ENCODE measurements at regions not wholly inside any gene's neighbourhood (a gene's known extent, or its start where the extent isn't known, plus 50 kb on each side); places are given as distances from the start of the nearest gene placed in this dataset.

DNA sequence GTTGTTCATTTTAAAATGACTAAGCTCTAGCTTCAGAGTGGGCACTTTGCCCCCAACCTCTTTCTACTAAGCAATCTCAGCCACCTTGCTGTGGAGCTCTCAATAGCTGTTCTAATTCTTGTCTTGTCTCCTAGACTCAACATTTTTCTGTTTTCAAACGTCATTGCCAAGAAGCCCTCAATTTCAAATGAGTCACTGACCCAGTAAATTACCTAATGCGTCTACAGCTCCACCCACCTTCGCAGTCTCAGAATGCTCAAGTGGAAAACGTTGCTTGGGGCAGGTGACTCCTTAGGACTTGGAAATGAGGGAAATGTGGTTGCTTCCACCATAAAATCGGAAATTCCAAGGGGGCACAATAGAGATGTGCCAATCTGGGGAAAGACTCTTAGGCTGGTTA lies 59.0 kb downstream of the ING2 start:
- Mint-ChIP-seq H3K27ac (ENCODE audit: unreplicated experiment) (no peak overlapping the region), H3K9me3 (ENCODE audit: low read depth, unreplicated experiment) (no peaks in the 10 kb centered on the region), H3K27me3 (ENCODE audit: unreplicated experiment) (peaks cover 17% of the 10 kb centered on the region), H3K4me1 (ENCODE audit: low read depth, unreplicated experiment) (peaks cover 5% of the 10 kb centered on the region), H3K36me3 (ENCODE audit: insufficient read depth, unreplicated experiment) (no peaks in the 10 kb centered on the region), H3K4me3 (ENCODE audit: low read depth, unreplicated experiment) (no peak overlapping the region)
- intact Hi-C loops (cut with micrococcal nuclease; ENCODE audit: unreplicated experiment), result no loop called here
- no TSS peak for BruUV-seq (replicated peaks)
- CTCF ChIA-PET, result no interaction called here
- TF ChIP-seq, protein P1, sequence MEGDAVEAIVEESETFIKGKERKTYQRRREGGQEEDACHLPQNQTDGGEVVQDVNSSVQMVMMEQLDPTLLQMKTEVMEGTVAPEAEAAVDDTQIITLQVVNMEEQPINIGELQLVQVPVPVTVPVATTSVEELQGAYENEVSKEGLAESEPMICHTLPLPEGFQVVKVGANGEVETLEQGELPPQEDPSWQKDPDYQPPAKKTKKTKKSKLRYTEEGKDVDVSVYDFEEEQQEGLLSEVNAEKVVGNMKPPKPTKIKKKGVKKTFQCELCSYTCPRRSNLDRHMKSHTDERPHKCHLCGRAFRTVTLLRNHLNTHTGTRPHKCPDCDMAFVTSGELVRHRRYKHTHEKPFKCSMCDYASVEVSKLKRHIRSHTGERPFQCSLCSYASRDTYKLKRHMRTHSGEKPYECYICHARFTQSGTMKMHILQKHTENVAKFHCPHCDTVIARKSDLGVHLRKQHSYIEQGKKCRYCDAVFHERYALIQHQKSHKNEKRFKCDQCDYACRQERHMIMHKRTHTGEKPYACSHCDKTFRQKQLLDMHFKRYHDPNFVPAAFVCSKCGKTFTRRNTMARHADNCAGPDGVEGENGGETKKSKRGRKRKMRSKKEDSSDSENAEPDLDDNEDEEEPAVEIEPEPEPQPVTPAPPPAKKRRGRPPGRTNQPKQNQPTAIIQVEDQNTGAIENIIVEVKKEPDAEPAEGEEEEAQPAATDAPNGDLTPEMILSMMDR (IDR thresholded peaks at IDR 0.05; ENCODE audit: unreplicated experiment), result no peak
- peak; percentile 20 for DNase-seq

DNA sequence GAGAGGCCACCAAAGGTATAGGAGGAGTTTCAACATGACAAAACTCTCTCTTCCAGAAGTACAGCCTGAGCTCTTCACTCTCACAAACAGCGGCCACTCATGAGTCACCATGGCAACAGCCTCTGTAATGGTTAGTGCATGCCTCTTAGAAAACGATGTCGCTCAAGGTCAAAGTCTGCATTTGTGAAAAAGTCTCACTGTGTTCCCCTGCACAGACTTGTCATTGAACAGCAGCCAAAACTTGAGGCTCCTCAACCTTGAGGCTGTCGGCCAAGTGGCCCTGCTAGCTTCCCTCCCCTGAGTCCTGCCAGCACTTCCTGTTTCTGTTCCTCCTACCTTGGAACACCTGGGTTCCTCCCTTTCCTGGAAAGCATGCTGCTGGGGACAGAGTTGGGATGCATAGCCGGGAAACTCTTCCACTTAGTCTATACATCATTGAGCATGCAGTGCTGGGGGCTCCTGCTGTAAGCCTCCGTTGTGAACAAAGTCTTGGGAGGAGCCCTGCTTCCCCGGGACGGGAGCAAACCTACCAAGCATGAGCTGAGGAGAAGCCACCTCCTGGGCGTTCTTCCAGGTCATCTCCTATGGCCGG lies 66.6 kb downstream of the ING2 start:
- Mint-ChIP-seq H3K36me3 (ENCODE audit: insufficient read depth, unreplicated experiment) (no peaks in the 10 kb centered on the region), H3K27ac (ENCODE audit: unreplicated experiment) (no peak overlapping the region), H3K4me3 (ENCODE audit: low read depth, unreplicated experiment) (peak overlapping the region; percentile 57), H3K9me3 (ENCODE audit: low read depth, unreplicated experiment) (no peaks in the 10 kb centered on the region), H3K27me3 (ENCODE audit: unreplicated experiment) (peaks cover 17% of the 10 kb centered on the region), H3K4me1 (ENCODE audit: low read depth, unreplicated experiment) (no peaks in the 10 kb centered on the region)
- intact Hi-C loops (cut with micrococcal nuclease; ENCODE audit: unreplicated experiment), result no loop called here
- CTCF ChIA-PET, result interaction anchor here (0.6 kb wide), 1 partner anchor 1812 kb away, joined by 5 read pairs; no protein-coding TSS in a partner anchor
- TF ChIP-seq, protein P1 (IDR thresholded peaks at IDR 0.05; ENCODE audit: unreplicated experiment), result no peak
- no TSS peak for BruUV-seq (replicated peaks)
- peak; percentile 35 for DNase-seq

DNA sequence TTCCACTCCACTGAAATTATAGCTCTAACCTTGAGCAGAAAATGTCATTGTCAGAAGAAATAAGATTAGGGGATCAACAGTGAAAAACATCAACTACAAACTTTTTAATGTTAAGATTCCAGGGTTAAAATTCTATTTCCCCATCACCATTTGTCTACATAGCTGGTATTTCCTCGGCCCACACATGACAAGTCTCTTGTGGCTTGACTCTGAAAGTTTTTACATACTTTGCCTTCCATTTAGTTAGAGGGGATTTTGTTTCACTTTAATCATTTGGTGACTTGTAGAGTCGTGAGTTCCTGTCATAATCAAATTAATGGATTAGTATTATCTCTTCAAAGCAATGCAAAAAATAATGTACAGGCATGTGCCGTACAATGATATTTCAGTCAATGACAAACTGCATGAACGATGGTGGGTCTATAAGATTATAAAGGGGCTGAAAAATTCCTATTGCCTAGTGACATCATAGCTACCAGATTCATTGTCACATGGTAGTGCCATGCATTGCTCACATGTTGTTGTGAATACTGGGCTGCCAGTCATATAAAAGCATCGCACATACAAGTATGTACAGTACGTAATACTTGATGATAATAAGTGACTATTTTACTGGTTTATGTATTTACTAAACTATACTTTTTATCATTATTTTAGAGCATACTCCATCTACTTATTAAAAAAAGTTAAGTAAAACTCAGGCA lies 72.0 kb downstream of the ING2 start:
- no peaks in the 10 kb centered on the region for H3K27me3 Mint-ChIP-seq (ENCODE audit: unreplicated experiment)
- TF ChIP-seq, protein P1 (IDR thresholded peaks at IDR 0.05; ENCODE audit: unreplicated experiment), result no peak
- no peaks in the 10 kb centered on the region for H3K36me3 Mint-ChIP-seq (ENCODE audit: insufficient read depth, unreplicated experiment)
- CTCF ChIA-PET, result no interaction called here
- no TSS peak for BruUV-seq (replicated peaks)
- DNase-seq, result no peak
- no peaks in the 10 kb centered on the region for H3K4me1 Mint-ChIP-seq (ENCODE audit: low read depth, unreplicated experiment)
- intact Hi-C loops (cut with micrococcal nuclease; ENCODE audit: unreplicated experiment), result no loop called here
- no peak overlapping the region for H3K27ac Mint-ChIP-seq (ENCODE audit: unreplicated experiment)
- no peak overlapping the region for H3K4me3 Mint-ChIP-seq (ENCODE audit: low read depth, unreplicated experiment)
- H3K9me3 Mint-ChIP-seq (ENCODE audit: low read depth, unreplicated experiment), result no peaks in the 10 kb centered on the region

DNA sequence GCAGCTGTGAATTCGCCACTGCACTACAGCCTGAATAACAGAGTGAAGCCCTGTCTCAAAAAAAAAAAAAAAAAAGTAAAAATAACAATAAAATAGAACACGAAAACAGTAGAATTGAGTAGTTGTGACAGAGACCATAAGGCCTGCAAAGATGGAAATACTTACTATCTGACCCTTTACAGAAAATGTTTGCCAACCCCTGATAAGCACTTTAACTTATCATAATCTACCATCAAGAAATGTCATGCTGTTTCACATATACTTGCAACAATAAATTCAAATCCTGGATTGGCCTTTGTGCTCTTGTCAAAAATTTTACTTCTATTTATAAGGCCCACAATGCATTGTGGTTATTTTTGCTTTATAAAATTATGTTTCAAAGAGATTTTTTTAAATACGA lies 75.5 kb downstream of the ING2 start:
- TF ChIP-seq, protein P1 (IDR thresholded peaks at IDR 0.05; ENCODE audit: unreplicated experiment), result no peak
- Mint-ChIP-seq H3K4me3 (ENCODE audit: low read depth, unreplicated experiment) (no peak overlapping the region), H3K27ac (ENCODE audit: unreplicated experiment) (no peak overlapping the region), H3K27me3 (ENCODE audit: unreplicated experiment) (no peaks in the 10 kb centered on the region), H3K9me3 (ENCODE audit: low read depth, unreplicated experiment) (no peaks in the 10 kb centered on the region), H3K4me1 (ENCODE audit: low read depth, unreplicated experiment) (no peaks in the 10 kb centered on the region), H3K36me3 (ENCODE audit: insufficient read depth, unreplicated experiment) (no peaks in the 10 kb centered on the region)
- no TSS peak for BruUV-seq (replicated peaks)
- intact Hi-C loops (cut with micrococcal nuclease; ENCODE audit: unreplicated experiment), result no loop called here
- DNase-seq, result no peak
- CTCF ChIA-PET, result no interaction called here

Data from Calu3 (cell line).